HepG2 (cell line): ENCODE measurements at regions not wholly inside any gene's neighbourhood (a gene's known extent, or its start where the extent isn't known, plus 50 kb on each side); places are given as distances from the start of the nearest gene placed in this dataset.

Source experiments
- ATAC-seq: fragments of 200-7000 bp; cut with Tn5 transposase; 3 replicates; pipeline ENCODE4 v1.9.1; 2020; ENCODE audit warnings: mild to moderate bottlenecking, moderate library complexity
- BruUV-seq: library from RNA; stranded (reverse); fragments of 400-500 nt; replicated peaks from 2 replicates; lab custom pipeline; 2021; lab: Mats Ljungman, UMichigan
- CTCF ChIA-PET: fragments of 300-600 bp; formaldehyde crosslinking; extraction: SDS; loops from one replicate; lab custom pipeline; 2021; ENCODE audit warnings: low total read pairs, inconsistent platforms, low intra/inter-chr PET ratio; lab: Yijun Ruan, JAX
- POLR2A ChIA-PET: fragments of 350-600 bp; sonication (Branson Sonifier 250); formaldehyde crosslinking; loops from one replicate; lab custom pipeline; 2020; ENCODE audit warnings: antibody characterized with exemption, inconsistent platforms; lab: Yijun Ruan, JAX
- DNase-seq: peaks from one replicate; pipeline ENCODE4 v3.0.0-alpha.2; 2015; ENCODE audit warnings: low spot score
- FAIRE-seq: peaks from 3 replicates; lab custom pipeline; 2011; peaks lifted over from hg19 to GRCh38; lab: Jason Lieb, UNC
- H2AFZ ChIP-seq: one replicate; pipeline ENCODE4 v1.6.1; 2011; ENCODE audit warnings: low read length, inconsistent platforms
- H3K27ac ChIP-seq: fragments of 300-600 bp; 3 replicates; pipeline ENCODE4 v1.8.0; 2011; ENCODE audit warnings: mixed run types, mild to moderate bottlenecking, mixed read lengths, low read length, inconsistent platforms; ENCODE audit not compliant: insufficient read depth; ENCODE audit errors: extremely low read length
- H3K27me3 ChIP-seq, 2 experiments: fragments of 200-600 bp in 1 of 2; 2 replicates in 1 of 2; 3 replicates in 1 of 2; pipeline versions ENCODE4 v1.6.0 to v1.8.0; 2011; ENCODE audit warnings: low read length in 2 of 2, mild to moderate bottlenecking in 2 of 2, moderate library complexity in 2 of 2, inconsistent platforms in 1 of 2; ENCODE audit not compliant: insufficient read depth in 2 of 2, control insufficient read depth in 1 of 2
- H3K36me3 ChIP-seq, 2 experiments: fragments of 200-600 bp in 1 of 2; replicated peaks in 1 of 2; 2 replicates in 1 of 2; 3 replicates in 1 of 2; pipeline versions ENCODE4 v1.5.1 to v1.8.0; 2011; ENCODE audit warnings: low read length in 2 of 2, inconsistent platforms in 1 of 2; ENCODE audit not compliant: insufficient read depth in 2 of 2, control insufficient read depth in 1 of 2
- H3K4me1 ChIP-seq: 2 replicates; pipeline ENCODE4 v1.5.1; 2012; ENCODE audit warnings: low read length, inconsistent platforms; ENCODE audit not compliant: insufficient read depth
- H3K4me2 ChIP-seq: 2 replicates; pipeline ENCODE4 v1.6.0; 2011; ENCODE audit warnings: low read depth, low read length, inconsistent platforms
- H3K4me3 ChIP-seq, 3 experiments: fragments of 200-600 bp in 1 of 3; sonication (generic), shearing (Covaris generic) in 1 of 3; replicated peaks in 1 of 3; 2 replicates each; pipeline ENCODE4 v1.5.1; 2011 to 2016; ENCODE audit warnings: low read length in 3 of 3, inconsistent platforms in 2 of 3, low read depth in 2 of 3, mild to moderate bottlenecking in 2 of 3, control low read depth in 1 of 3, mixed read lengths in 1 of 3; ENCODE audit not compliant: insufficient read depth in 1 of 3
- H3K79me2 ChIP-seq: one replicate; pipeline ENCODE4 v1.6.1; 2011; ENCODE audit warnings: low read length, inconsistent platforms; ENCODE audit not compliant: insufficient read depth
- H3K9ac ChIP-seq: 2 replicates; pipeline ENCODE4 v1.6.0; 2011; ENCODE audit warnings: mild to moderate bottlenecking, low read depth, low read length, inconsistent platforms; ENCODE audit not compliant: insufficient read depth
- H3K9me3 ChIP-seq: 2 replicates; pipeline ENCODE4 v1.5.1; 2012; ENCODE audit warnings: mild to moderate bottlenecking, low read length
- H4K20me1 ChIP-seq: 2 replicates; pipeline ENCODE4 v1.6.0; 2011; ENCODE audit warnings: inconsistent platforms, mild to moderate bottlenecking, low read length, moderate library complexity; ENCODE audit not compliant: insufficient read depth
- HNRNPK ChIP-seq: fragments of 200-400 bp; formaldehyde crosslinking; IDR thresholded peaks from 2 replicates; pipeline ENCODE4 v1.6.1; 2018; ENCODE audit warnings: low read length, low read depth, moderate library complexity, mild to moderate bottlenecking; ENCODE audit not compliant: poor library complexity, severe bottlenecking
- JARID2 ChIP-seq: sonication (generic); formaldehyde crosslinking; IDR thresholded peaks from 2 replicates; pipeline ENCODE4 v1.8.1; 2023; ENCODE audit warnings: missing genetic modification reagents, inconsistent platforms; ENCODE audit not compliant: insufficient replicate concordance
- RFXANK ChIP-seq: IDR thresholded peaks from 2 replicates; pipeline ENCODE4 v1.6.1; 2016
- SIN3B ChIP-seq: fragments of 150-350 bp; IDR thresholded peaks from 2 replicates; pipeline ENCODE4 v1.6.1; 2014; ENCODE audit warnings: low read length
- SRY ChIP-seq: sonication (generic); formaldehyde crosslinking; IDR thresholded peaks from 2 replicates; pipeline ENCODE4 v1.8.0; 2022; ENCODE audit warnings: mild to moderate bottlenecking, missing genetic modification reagents
- TEAD2 ChIP-seq: sonication (generic); formaldehyde crosslinking; IDR thresholded peaks from 2 replicates; pipeline ENCODE4 v1.9.0; 2021; ENCODE audit warnings: missing genetic modification reagents
- ZFP90 ChIP-seq: sonication (generic); formaldehyde crosslinking; IDR thresholded peaks from 2 replicates; pipeline ENCODE4 v1.8.0; 2022; ENCODE audit warnings: missing genetic modification reagents, mild to moderate bottlenecking, inconsistent platforms, borderline replicate concordance
- ZNF326 ChIP-seq: sonication (generic); formaldehyde crosslinking; IDR thresholded peaks from 2 replicates; pipeline ENCODE4 v1.4.0; 2020; ENCODE audit warnings: missing genetic modification reagents, borderline replicate concordance
- ZNF446 ChIP-seq: sonication (generic); formaldehyde crosslinking; IDR thresholded peaks from 2 replicates; pipeline ENCODE4 v1.5.0; 2020; ENCODE audit warnings: mild to moderate bottlenecking, missing genetic modification reagents
- ZNF781 ChIP-seq: sonication (generic); formaldehyde crosslinking; IDR thresholded peaks from 2 replicates; pipeline ENCODE4 v1.5.1; 2020; ENCODE audit warnings: borderline replicate concordance, mild to moderate bottlenecking, missing genetic modification reagents; ENCODE audit errors: not compliant biosample characterization
- ZNF878 ChIP-seq: sonication (generic); formaldehyde crosslinking; IDR thresholded peaks from 2 replicates; pipeline ENCODE4 v1.8.1; 2023; ENCODE audit warnings: mild to moderate bottlenecking, missing genetic modification reagents, moderate library complexity
- WGBS: methylation state at CpG from one replicate; pipeline ENCODE4 v1.1.6; 2017; ENCODE audit warnings: low lambda C conversion rate; 5-methylcytosine and 5-hydroxymethylcytosine counted together
- in situ Hi-C: cut with HindIII; loops from 2 replicates; pipeline ENCODE4 v1.10.0; 2017; ENCODE audit warnings: low pct_unique_long_range_greater_than_20kb; ENCODE audit not compliant: extremely low pct_ligation_motif_present
- intact Hi-C: fragments of 100-400 bp; cut with micrococcal nuclease; formaldehyde crosslinking; loops from one replicate; pipeline ENCODE4 v1.10.0; 2022; ENCODE audit not compliant: unreplicated experiment
- TF ChIP-seq, protein P1 (sequence below): sonication (generic); formaldehyde crosslinking; IDR thresholded peaks from 2 replicates; pipeline ENCODE4 v1.5.1; 2020; ENCODE audit warnings: mild to moderate bottlenecking, missing genetic modification reagents, moderate library complexity
- TF ChIP-seq, protein P2 (sequence below): sonication (generic); formaldehyde crosslinking; IDR thresholded peaks from 2 replicates; pipeline ENCODE4 v1.4.0; 2020; ENCODE audit warnings: low read depth, mild to moderate bottlenecking, missing genetic modification reagents

DNA sequence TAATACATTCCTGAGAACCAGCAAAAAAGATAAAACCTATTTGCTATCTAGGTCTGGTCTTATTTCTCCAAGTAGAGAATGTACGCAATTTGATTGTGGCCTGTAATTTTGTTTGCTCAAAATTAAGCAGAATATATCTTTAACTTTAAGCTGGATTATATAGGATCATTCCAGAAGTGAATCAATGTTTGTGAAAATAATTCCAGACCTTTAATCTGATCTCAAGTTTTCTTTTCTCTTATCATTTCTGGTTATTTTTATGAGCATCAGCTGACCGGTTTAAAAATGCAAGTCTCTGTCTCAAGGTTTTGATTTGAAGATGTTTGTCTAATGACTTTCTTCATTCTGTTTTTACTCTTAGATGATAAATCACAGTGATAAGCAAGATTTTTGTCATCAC is 997.9 kb upstream of the FLRT2 start:
- POLR2A ChIA-PET: no interaction called here
- BruUV-seq: no TSS peak

DNA sequence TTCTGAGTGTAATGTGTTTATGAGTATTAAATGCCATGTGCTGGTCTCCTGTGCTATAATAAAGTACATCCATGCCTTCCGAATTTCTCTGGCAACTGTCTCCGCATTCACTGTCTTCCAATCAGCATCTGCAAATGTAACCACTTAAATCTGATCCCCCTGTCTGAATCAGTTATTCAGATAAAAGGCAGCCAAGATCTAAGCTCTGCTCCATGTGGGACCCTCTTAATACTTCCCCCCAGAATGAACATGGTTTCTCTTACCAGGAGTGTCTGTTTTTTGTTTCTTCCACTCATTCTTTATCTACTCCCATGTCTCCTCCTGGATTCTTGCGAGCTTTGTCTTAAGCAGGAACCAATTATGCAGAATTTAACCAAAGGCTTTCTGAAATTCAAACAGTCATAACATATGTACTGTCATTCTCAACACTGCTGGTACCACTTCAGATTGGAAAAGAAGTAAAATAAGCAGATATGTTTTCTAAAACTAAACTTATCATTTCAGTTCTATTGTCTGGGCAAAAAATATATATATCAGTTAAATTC is 996.7 kb upstream of the FLRT2 start:
- 8% methylated on average over 3 of the region's 3 CpGs for WGBS
- no peak overlapping the region for H3K9ac ChIP-seq
- no peak overlapping the region for H2AFZ ChIP-seq
- H3K79me2 ChIP-seq: no peaks in the 10 kb centered on the region
- H4K20me1 ChIP-seq: no peaks in the 10 kb centered on the region
- no peak overlapping the region for H3K4me2 ChIP-seq
- DNase-seq (no peak), FAIRE-seq (no peak), ATAC-seq (no peak)
- no peak overlapping the region for H3K4me3 ChIP-seq
- POLR2A ChIA-PET: no interaction called here
- in situ Hi-C loops: no loop called here
- no peaks in the 10 kb centered on the region for H3K4me1 ChIP-seq
- no peak overlapping the region for H3K27ac ChIP-seq
- no peaks in the 10 kb centered on the region for H3K36me3 ChIP-seq
- intact Hi-C loops: no loop called here
- H3K27me3 ChIP-seq: no peaks in the 10 kb centered on the region
- BruUV-seq: no TSS peak
- CTCF ChIA-PET: no interaction called here
- peaks cover 73% of the 10 kb centered on the region for H3K9me3 ChIP-seq
- TF ChIP-seq SIN3B (no peak), SRY (CRISPR knock-in tag) (no peak), HNRNPK (no peak), ZNF326 (CRISPR knock-in tag) (no peak), ZNF781 (CRISPR knock-in tag) (no peak), JARID2 (CRISPR knock-in tag) (no peak), TEAD2 (CRISPR knock-in tag) (no peak), ZNF878 (no peak)
- TF ChIP-seq, protein P1, sequence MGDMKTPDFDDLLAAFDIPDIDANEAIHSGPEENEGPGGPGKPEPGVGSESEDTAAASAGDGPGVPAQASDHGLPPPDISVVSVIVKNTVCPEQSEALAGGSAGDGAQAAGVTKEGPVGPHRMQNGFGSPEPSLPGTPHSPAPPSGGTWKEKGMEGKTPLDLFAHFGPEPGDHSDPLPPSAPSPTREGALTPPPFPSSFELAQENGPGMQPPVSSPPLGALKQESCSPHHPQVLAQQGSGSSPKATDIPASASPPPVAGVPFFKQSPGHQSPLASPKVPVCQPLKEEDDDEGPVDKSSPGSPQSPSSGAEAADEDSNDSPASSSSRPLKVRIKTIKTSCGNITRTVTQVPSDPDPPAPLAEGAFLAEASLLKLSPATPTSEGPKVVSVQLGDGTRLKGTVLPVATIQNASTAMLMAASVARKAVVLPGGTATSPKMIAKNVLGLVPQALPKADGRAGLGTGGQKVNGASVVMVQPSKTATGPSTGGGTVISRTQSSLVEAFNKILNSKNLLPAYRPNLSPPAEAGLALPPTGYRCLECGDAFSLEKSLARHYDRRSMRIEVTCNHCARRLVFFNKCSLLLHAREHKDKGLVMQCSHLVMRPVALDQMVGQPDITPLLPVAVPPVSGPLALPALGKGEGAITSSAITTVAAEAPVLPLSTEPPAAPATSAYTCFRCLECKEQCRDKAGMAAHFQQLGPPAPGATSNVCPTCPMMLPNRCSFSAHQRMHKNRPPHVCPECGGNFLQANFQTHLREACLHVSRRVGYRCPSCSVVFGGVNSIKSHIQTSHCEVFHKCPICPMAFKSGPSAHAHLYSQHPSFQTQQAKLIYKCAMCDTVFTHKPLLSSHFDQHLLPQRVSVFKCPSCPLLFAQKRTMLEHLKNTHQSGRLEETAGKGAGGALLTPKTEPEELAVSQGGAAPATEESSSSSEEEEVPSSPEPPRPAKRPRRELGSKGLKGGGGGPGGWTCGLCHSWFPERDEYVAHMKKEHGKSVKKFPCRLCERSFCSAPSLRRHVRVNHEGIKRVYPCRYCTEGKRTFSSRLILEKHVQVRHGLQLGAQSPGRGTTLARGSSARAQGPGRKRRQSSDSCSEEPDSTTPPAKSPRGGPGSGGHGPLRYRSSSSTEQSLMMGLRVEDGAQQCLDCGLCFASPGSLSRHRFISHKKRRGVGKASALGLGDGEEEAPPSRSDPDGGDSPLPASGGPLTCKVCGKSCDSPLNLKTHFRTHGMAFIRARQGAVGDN: no peak

More for the DNA sequence above, 997.9 kb upstream of the FLRT2 start:
- WGBS: 22% methylated on average over 2 of the region's 2 CpGs
- H3K27ac ChIP-seq: no peak overlapping the region
- CTCF ChIA-PET: no interaction called here
- H3K9me3 ChIP-seq: peaks cover 75% of the 10 kb centered on the region
- no peaks in the 10 kb centered on the region for H3K27me3 ChIP-seq
- intact Hi-C loops (no loop called here), in situ Hi-C loops (no loop called here)
- ATAC-seq (no peak), FAIRE-seq (no peak), DNase-seq (no peak)
- no peak overlapping the region for H3K4me2 ChIP-seq
- H2AFZ ChIP-seq: no peak overlapping the region
- no peaks in the 10 kb centered on the region for H3K4me1 ChIP-seq
- no peak overlapping the region for H3K4me3 ChIP-seq
- TF ChIP-seq ZNF446 (CRISPR knock-in tag): no peak
- TF ChIP-seq RFXANK (CRISPR knock-in tag): no peak
- TF ChIP-seq ZFP90 (CRISPR knock-in tag): no peak
- TF ChIP-seq, protein P2, sequence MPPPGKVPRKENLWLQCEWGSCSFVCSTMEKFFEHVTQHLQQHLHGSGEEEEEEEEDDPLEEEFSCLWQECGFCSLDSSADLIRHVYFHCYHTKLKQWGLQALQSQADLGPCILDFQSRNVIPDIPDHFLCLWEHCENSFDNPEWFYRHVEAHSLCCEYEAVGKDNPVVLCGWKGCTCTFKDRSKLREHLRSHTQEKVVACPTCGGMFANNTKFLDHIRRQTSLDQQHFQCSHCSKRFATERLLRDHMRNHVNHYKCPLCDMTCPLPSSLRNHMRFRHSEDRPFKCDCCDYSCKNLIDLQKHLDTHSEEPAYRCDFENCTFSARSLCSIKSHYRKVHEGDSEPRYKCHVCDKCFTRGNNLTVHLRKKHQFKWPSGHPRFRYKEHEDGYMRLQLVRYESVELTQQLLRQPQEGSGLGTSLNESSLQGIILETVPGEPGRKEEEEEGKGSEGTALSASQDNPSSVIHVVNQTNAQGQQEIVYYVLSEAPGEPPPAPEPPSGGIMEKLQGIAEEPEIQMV: no peak
- no peak overlapping the region for H3K9ac ChIP-seq
- H4K20me1 ChIP-seq: no peaks in the 10 kb centered on the region
- H3K36me3 ChIP-seq: no peaks in the 10 kb centered on the region
- H3K79me2 ChIP-seq: no peaks in the 10 kb centered on the region
